GM18508 (cell line): ENCODE measurements at regions not wholly inside any gene's neighbourhood (a gene's known extent, or its start where the extent isn't known, plus 50 kb on each side); places are given as distances from the start of the nearest gene placed in this dataset.

ENCODE experiments used
- ATAC-seq: cut with Tn5 transposase; IDR thresholded peaks from one replicate; pipeline ENCODE4 v1.9.1; 2021; ENCODE audit warnings: moderate number of reproducible peaks; ENCODE audit not compliant: insufficient read depth, unreplicated experiment

DNA sequence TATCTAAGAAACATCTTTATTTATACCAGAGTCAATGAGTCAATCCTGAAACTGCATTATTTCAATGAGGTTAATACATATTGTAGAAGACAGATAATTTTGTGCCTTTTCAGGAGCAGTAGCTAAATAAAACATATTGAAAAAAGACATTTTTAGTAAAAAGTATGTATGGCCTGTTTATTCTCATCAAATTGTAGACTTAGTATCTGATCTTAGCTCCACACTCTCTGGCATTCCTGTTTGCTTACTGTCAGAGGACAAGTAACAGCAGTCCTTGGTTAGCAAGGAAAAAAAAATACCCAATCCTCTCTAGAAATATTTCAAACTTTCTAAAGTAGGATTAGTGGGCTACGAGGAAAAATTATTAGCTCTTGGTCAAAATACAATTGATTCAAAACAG is 50.5 kb upstream of the GUCY1A1 start:
- ATAC-seq: no peak

DNA sequence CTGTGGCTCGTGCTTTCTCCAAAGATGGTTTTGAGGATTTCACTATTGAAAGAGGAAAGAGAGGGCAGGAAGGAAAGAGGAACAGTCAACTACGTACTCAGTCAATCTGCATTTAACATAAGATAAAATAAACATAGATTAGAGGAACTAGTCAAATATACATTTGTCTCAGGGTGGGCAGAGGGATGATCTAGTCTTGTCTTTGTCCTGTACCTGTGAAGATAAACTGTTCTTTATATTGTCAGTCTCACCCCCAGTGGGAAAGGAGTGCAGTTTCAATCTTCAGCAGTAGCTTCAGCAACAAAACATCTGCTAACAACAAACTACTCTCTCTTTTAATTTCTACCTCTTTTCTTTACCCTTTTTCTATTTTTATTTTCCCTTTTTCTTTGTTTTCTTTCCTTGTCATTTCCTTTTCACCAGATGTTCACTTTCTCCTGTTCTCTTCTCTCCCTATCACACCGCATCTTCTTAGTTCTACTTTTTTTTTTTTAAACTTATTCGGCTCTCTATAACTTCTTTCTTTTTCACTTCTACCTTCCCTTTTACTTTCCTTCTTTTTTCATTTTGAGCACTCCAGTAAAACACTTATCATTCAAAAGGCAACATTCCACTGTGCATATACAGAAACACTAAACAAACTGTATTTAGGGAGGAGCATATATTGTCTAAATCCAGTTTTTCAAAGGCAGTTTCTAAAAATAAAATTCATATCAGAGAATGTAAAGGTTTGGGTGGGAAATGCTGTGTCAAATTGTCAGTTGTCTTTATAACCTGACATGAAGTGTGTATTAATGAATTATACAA is 51.4 kb upstream of the GUCY1A1 start:
- no peak for ATAC-seq

DNA sequence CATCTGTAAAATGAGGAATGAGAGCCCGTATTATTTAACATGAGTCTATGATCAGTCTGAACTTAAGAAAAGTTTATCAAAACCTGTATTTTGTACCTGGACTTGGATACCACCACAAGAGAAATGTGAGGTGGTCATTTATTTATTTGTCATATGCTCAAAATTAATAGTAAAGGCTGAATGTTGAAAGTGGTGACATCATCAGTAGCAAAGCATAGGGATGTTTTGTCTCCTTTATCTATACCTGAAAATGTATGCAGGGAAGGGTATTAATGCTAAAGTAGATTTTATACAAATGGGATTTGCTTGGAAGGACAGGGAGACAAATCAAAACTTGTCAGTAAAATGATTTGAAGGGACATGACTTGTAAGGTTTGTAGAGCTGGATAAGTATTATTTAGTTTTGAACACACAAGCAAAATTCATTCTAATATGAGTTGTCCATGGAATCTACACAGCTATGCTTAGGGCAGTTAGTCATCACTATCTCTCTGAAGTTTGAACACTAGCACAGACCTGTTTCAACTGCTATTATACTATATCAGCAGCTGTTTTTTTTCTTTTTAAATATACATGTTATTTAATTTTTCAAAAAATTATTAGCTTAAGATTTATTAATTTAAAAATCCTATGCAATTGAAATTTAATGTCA is 52.4 kb upstream of the GUCY1A1 start:
- no peak for ATAC-seq

DNA sequence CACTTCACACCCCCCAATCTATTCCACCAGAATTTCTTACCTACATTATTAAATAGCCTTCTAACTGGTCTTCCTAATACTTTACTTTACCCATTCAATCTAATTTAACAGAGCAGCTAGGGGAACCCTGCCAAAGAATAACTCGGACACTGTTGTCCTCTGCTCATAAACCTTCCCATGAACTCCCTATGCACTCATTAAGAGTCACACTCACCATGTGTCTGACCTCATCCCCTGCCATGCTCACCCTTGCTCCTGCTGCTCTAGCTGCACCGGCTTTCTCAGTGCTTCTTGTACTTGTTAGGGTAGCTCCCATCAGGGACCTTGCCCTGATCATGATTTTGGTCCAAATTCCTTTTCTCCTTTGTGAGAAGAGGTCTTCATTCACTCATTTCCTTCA is 54.6 kb upstream of the GUCY1A1 start:
- no peak for ATAC-seq

DNA sequence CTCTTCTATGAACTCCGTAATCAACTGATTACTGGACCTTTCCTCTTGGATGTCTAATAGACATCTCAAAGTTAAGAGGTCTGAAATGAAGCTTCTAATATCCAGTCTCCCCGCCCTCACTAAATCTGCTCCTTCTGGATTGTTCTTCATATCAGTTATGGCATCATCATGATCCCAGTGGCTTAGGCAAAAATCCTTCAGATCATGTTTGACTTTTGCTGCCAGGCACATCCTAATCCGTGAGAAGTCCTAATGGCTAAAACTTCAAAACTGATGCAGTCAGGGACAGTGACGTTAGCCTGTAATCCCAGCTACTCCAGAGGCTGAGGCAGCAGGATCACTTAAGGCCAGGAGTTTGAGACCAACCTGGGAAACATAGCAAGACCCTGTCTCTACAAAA is 55.1 kb upstream of the GUCY1A1 start:
- no peak for ATAC-seq

DNA sequence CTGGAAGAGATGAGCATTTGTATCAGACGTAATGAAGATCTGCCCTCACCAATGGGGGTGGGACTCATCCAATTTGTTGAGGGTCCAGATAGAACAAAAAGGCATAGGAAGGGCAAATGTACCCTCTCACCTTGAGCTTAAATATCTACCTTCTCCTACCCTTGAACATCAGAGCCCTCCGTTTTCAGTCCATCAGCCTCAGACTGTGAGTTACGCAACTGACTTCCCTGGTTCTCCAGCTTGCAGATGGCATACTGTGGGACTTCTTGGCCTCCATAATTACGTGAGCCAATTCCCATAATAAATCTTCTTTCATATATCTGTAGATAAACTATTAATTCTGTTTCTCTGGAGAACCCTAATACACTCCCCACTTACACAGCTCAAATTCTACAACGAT is 56.5 kb upstream of the GUCY1A1 start:
- ATAC-seq: no peak

DNA sequence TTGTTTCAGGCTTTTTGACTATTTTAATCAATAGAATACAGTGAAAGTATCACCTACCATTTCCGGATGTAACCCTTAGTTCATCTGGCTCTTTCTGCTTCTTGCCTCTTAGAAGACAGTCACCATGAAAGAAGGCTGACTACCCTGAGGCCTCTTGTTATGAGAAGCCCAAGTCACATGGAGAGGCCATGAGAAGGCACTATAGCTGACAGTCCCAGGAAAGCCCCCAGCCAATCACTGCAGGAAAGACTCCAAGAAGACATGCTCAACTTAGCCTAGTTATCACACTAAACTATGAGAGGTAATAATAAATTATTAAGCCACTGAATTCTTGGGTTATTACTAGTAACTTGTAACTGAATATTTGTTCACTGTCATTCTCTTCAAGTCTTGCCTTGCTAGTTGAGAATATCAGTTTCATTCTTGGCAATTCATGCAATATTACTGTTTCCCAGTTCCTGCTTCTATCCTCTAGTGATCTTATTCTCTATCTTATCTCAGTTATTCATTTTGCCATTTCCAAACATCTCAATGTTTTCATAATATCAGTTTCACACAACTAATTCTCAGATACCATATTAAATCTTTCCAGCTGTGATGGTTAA is 57.1 kb upstream of the GUCY1A1 start:
- peak; percentile 74 for ATAC-seq

DNA sequence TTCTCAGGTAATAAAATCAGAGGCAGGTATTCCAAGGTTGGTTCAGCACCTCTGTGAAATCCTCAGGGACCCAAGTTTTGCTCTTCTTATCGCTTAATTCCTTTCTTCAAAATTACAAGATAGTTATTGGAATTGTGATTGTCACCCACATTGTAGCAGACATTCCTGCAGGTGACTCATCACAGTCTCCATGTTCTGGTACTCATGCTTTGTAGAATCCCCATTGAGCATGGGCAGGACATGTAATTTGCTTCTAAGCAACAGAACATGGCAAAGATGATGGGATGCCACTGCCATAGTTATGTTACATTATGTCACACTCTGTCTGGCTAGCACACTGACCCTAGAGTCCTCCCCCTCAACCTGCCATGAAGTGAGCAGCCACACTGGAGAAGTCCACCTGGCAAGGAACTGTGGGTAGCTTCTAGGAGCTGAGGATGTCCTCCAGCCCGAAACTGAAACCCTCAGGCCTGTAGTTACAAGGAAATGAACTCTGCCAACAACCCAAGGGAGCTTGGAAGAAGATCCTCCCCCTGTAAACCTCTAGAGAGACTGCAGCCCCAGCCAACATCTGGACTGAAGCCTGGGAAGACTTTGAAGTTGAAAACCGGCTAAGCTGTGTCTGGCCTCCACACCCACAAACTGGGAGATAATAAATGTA is 58.3 kb upstream of the GUCY1A1 start:
- no peak for ATAC-seq

DNA sequence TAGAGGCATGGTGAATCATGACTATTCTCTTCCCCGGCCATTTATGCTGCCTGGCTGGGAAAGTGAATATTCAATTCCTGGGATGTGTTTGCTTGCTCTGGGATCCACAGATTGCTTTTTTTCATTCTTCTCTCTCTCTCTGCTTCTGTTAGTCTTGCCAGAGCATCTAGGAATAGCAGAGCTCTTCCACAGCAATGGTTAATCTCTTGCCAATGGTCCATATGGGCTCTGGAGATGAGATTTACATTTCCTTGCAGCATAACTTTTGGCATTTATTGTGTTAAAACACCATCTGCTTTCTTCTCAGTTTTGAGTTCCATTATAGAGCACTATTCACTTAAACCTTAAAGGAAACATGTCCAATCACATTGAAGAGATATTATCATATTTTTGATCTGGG is 59.2 kb upstream of the GUCY1A1 start:
- ATAC-seq: no peak

DNA sequence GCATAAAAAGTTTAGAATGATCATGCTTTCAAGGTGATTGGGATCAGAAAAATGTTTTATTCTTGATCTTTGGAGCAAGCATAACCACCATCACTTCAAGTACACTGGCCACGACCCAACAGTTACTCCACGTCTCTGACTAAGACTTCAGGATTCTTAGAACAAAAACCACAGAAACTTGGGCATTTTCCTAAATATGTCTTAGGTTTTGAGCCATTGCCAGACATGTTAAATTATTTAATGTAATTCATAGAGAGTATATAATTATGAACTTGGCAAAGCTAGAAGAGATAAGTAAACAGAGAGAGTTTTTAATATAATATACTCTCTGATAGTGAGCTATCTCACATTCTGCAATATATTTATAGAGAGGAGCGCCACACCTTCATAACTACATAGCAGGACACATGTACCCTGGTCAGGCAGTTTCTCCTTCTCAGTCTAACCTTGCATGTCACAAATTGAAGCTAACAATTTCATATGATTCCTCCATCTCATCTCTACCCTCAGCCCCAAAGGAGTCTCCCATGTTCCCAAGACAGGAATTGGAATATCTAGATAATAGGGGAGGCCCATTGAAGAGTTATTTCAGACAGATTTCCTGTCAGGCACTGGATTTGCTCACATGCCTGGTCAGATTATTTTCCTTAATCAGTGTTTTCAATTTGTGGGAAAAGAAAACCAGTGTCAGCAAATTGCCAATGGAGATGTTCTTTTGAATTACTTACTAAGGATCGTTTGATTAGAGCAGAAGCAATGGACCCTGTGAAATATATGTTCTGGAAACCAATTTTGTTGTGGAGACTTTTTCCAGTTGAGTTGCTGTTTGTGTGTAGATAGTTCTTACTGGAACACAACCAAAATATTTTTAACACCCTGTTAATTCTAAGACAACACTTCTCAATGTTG is 61.7 kb upstream of the GUCY1A1 start:
- no peak for ATAC-seq

DNA sequence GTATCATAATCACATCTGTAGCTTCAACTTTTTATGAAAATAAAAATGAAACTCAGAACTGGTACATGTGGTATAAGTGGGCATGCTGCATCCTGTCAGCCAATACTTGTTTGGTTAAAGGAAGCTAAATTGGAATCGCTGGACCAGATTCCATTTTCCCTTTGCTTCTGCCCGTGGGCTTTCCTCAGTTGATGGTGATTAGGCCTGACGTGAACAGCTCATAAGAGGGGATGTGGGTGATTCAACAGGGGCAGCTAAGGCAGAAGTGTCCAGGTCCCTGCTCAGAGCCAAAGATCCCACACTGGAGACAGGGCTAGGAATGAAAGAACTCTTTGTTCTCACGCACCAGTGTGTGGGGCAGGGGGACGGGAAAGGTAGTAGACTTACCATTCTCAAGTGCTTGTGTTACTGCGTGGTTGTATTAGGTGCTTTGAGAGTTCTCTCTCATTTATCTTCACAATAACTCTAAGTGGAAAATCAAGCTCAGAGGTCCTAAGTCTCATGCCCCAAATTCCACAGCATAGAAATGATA is 63.2 kb upstream of the GUCY1A1 start:
- no peak for ATAC-seq

DNA sequence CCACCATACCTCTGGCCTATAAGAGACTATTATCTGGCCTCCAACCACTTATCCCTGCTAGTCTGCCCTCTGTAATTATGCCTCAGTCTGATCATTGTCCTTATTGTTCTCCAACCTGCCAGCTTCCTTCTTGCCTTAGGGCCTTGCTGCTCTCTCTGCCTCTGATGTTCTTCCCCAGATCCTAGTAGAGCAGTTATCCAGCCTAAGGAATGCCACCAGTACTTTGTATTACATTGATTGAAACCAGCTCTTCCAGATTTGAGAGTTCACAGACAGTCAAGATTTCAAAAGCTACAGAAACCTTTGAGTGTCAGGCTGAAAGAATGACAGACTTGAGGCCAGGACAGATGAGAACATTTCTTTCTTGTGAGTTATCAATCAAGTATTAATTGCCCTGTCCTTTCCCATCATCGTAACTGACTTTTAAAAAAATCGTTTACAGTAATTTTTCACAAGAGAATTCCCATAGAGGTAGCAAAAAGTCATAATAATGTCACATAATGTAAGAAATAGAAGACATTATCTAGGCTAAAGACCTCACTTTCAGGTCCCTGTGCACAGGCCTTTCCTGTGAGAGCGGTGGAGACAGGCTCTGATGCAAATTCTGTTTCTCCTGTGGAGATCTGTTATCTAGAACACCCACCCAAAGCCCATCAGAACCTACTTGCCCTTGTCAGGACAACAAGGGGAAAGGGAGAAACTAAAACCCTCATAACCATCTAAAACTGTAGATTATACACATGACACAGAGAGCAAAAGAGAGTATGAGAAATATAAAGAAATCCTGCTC is 64.1 kb upstream of the GUCY1A1 start:
- no peak for ATAC-seq

DNA sequence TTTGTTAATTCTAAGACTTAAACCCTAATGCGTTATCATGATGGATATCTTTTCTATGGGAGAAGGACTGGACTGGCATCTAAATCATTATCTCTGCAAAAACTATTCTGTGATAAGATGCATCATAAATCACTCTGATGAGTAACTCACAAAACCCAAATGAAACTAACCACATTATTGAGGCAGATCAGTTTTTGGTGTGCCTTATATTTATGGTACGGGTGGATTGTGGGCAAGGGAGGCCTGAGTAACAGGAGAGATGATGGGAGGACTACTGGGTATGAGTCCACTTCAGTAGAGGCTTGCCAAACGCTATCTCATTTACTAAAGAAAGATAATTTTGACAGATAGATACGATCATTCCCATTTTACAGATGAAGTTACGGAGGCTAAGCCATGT is 66.4 kb upstream of the GUCY1A1 start:
- ATAC-seq: no peak

DNA sequence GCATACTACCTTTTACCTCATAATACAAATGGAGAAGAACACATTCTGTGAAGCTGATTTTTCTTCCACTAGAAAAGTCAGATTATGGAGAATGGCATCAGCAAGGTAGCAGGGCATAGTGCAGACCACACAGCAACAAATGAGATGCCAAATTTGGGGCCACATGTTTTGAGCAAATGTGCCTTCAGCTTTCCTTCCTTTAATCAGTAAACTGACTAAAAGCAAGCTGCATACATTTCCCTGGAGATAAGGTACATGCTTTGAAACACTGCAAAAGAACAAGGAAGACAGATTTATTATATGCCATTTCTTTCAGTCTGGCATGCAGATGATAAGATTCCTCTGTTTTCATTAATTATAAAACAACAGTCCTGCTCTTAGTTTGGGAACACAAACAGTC is 67.1 kb upstream of the GUCY1A1 start:
- no peak for ATAC-seq

DNA sequence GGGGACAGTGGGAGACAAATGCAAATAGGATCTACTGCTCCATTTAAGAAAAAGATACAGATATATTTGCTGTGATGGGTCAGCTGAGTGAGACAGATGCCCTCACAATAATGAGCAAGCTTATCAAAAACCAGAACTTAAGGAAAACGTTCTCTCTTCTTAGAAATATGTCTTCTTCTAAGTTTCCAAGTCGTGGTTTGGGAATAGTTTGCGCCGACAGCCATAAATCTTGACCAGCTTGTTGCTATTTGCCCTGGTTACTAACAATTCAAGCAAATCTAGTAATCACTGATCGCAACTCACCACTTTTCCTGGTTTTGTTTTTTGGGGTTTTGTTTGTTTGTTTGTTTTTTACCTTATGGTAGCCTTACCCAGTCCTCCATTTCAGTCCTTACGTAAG is 67.6 kb upstream of the GUCY1A1 start:
- ATAC-seq: no peak

DNA sequence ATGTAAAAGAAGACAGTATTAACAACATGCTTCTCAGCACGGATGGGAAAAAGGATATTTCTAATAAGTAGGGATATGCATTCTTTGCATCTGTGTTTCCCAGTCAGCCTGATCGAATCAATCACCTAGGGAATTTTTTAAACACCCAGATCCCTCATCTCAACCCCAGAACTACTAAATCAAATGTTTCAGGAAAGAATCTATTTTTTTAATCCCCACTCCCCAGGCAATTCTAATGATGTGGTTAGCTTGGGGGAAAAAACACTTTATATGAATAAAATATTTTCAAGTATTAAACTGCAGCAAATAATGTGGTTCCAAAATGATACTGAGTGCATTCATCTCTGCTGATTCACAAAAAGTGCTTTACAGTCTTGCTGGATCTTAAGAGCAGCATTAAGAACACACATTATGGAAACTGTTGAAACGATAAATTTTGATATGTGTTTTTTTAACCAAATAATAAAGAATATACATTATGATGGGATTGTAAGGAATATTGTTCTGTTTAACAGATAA is 68.7 kb upstream of the GUCY1A1 start:
- ATAC-seq: no peak

DNA sequence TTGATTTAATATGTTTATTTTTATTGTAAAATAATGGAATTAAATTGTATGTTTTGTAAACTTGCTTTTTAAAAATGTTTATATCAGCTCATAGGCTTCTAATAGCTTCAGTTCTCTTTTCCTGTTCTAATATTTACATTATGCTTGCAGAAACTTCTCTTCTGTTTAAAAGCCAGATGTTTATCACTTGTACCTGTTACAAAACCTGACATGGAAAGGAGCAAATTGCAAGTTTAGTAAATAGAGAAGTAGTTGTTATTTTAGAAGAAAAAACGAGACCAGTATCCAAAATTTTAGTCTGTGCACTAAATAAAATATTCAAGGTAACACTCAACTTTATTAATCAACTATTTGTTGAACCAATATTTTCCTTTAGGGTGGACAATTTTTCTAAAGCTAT is 69.4 kb upstream of the GUCY1A1 start:
- no peak for ATAC-seq

DNA sequence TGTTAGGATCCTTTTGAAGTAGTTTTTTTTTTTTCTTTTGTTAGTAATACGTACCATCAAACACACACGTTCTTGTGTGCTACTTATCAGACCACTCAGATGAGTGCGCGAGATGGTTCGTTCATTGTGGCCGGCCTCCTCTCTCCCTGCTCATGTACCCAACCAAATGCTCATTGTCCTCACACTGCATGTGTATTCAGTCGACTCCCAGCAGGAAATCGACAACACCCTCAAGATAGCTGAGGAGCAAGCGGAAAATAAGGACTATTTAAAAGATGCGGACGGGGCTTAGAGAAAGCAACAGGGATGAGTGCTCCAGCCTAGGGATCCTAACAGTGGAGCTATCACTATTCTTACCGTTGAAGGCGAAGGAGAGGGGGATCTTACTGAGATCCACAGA is 72.9 kb upstream of the GUCY1A1 start:
- ATAC-seq: no peak

DNA sequence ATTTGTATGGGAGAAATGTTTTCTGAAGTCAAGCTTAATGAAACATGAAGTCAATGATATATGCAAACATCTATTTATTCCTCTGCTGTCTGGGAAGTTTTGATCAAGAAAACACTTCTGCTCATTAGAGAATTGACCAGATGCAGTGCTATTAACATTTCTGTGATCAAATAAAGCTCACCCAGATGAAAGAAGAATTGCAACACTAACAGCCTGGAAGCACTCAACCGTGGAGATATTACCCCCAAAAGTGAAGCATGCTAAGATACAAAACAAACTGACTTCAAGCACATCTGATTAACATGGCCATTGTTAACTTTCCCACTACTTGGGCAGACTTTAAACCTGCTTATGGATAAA is 73.7 kb upstream of the GUCY1A1 start:
- no peak for ATAC-seq
